GM21619 (cell line): ENCODE measurements at regions not wholly inside any gene's neighbourhood (a gene's known extent, or its start where the extent isn't known, plus 50 kb on each side); places are given as distances from the start of the nearest gene placed in this dataset.
"Not testable (repeated sequence)": the region's sequence is repeated elsewhere in the genome, so short reads cannot be mapped to it uniquely, and the experiment has no call there.

Experiments
- ATAC-seq: cut with Tn5 transposase; IDR thresholded peaks from one replicate; pipeline ENCODE4 v1.9.1; 2021; ENCODE audit not compliant: unreplicated experiment

DNA sequence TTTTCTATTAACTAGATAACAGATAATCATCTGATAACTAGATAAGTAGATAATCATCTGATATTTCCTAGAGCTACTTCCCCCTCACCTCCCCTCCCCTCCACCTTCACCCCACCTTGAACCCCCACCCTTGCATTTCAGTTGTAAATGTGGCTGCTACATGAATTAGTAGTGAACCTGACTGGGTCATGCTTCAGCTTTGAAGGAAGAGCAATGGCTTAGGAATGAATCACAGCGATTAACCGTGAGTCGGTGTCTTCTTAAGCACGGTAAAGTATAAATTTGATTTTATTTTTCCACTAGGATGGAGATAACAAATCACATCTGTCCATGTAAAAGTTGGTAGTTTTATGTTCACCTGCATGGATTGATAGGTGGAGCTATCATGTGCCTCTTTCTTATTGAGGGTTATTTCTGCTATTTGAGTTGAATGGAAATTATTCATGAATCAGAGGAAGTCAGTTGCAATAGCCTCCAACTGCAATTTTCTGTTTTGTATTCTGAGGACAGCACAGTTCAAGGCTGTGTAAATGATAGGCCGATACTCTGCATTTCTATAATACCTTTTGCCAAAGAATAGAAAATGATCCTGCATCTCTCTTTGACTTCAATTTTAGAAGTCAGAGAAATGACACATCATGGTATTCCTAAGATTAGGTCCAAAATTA, 235.0 kb downstream of the PTGER3 start:
- no peak for ATAC-seq

DNA sequence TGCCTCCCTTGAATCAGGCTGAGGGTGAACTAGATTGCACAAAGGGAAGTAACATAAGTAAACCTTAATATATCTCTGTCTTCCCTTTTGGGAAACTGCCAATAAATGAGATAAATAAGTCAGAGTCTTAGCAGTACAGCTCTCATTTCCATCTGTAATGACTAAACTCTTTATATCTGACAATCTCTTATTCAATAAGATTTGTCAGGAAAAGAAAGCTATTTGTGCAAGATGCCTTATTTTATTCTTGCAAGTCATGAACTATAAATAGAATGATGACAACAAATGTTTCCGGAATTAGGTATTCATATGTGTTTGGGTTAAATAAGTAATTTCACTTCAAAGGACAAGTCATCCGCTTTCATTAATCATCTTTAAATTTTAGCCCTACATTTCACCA, 229.2 kb downstream of the PTGER3 start:
- no peak for ATAC-seq

DNA sequence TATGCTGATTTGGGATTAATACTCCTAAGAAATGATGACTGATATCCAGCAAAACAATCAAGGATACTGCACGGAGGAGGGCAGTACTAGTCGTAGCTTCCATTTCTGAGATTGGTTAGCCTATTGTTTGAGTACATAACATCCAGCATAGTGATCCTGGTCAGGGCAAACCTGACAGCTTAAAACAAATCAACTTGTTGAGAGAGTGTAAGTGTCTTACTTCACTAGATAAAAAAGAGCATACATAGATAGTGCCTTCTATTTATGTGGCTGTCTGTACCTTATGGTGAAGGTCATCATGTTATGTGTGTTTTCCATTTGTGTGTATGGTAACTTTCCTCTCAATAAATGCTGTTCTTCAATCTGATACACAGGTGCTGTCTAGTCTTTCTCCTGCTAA, 228.4 kb downstream of the PTGER3 start:
- no peak for ATAC-seq

DNA sequence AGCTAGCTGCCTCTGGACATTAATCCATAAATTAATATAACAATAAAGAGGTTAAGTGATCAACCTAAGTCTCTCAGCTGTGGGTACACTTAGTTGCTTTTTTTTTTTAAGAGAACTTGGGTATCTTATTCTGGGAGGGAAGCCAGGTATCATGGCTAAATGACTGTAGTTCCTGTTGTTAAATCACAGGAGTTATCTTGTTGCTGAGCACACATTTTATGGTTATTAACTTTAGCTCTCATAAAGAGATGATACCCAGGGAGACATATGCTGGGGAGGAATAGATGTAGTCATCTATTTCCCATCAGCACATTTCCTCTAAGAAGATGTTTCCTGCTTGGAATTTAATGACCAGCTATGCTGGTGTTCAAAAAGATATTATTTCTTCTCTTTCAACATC, 227.8 kb downstream of the PTGER3 start:
- ATAC-seq, result no peak

DNA sequence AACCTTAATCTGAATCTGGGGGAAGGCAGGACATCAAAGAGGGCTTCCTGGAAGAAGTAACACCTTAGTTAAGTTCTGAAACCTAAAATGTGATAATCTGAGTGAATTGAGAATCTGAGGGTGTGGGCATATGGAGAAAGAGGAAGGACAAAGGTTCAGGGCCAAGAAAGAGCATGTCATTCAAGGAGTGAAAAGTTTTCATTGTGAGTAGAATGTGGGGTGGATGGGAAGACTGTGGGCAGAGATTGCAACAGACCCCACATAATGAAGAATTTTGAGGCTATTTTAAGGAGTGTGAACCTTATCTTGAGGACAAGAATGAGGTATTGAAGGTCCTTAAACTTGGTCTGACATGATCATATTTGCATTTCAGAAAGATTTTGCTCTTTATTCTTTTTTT, 227.2 kb downstream of the PTGER3 start:
- no peak for ATAC-seq

DNA sequence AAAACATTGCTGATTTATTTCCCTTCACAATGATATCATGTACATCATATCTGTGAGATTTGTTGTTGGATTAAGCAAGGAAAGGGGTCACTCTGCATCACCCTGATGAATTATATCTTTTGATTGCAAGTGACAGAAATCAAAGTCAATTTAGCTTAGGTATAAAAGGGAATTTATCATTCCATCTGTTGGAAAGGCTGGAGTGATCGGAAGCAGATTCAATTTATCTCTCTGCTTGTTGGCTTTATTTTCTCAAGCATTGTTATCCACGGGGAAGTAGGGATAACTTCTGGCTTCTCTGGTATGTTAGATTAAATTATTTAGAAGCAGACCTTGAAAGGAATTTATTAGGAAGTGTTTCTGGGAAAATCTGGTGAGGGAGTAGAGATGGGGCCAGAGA, 226.6 kb downstream of the PTGER3 start:
- ATAC-seq, result no peak

DNA sequence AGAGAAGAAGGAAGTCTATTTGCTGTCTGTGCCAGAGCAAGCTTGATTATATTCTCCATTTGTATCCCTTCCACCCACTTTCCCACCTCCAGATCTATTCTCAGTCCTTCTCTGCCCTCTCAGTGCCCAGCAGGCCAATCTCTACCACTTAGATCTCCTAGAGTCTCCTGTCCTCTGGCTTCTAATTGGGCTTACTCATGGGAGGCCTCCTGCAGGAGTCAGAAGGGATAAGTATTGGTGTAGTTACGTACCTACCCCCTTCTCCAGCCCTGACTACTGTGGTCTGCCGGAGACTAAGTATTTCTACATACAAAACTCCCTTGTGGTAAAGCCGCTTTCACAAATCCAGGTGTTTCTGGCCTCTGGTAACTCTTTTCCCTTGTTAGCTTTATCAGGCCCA, 221.2 kb downstream of the PTGER3 start:
- ATAC-seq, result no peak

DNA sequence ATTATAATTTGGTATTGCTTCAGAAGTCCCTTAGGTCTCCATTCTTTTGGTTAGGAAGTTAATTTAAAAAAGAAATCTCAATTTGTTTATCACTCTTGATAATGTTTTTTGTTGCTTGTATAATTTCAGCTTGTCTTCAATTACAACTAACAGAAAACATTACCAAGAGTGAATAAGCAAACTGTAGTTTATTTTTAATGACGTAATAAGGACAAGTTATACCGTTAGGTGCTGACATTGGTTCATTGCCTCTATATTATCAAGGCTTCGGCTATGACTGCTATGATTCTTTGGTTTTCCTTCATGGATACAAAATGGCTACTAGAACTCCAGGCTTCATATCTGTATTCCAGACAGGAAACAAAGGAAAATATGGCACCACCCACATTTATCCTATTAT, 220.6 kb downstream of the PTGER3 start:
- ATAC-seq, result no peak

DNA sequence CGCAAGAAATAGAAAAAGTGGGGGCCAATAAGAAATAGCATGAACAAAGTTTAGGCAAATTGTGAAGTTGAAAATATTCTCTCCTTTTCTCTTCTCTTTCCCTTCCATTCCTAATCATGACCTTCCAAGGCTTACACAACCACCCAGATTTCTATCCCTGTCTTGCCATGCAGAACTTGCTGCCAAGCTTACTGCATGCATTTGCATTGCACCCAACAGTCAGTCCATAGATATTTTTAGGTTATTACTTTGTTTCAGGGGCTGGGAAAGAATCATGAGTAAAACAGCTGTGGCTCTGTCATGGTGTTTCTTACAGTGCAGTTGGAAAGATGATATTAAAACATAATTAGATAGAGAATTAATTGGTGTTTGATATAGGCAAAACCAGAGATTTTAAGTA, 219.4 kb downstream of the PTGER3 start:
- no peak for ATAC-seq

DNA sequence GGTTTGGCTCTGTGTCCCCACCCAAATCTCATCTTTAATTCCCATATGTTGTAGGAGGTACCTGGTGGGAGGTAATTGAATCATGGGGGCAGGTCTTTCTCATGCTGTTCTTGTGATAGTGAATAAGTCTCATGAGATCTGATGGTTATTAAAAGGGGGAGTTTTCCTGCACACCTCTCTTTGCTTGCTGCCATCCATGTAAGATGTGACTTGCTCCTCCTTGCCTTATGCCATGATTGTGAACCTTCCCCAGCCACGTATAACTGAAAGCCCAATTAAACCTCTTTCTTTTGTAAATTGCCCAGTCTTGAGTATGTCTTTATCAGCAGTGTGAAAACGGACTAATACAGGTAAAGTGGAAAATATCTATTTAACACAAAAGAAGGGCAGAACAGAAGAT, 213.3 kb downstream of the PTGER3 start:
- not testable (repeated sequence) for ATAC-seq

DNA sequence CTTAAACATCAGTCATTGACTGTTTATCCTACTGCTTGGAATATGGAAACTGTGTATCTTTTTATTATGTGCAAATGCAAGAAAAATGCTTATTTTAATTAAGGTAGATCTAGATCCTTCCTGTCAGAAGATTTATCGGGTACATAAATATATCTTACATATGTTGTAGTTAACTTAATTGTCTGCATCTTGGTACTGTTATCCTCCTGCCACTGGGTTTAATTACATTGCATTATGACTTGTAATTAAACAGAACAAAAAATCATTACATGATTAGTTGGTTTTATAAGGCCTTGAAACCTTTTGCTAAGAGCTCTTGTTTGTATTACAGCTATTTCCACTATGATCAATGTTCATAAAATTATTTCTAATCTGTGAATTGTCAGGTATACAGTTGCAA, 211.2 kb downstream of the PTGER3 start:
- ATAC-seq, result no peak

DNA sequence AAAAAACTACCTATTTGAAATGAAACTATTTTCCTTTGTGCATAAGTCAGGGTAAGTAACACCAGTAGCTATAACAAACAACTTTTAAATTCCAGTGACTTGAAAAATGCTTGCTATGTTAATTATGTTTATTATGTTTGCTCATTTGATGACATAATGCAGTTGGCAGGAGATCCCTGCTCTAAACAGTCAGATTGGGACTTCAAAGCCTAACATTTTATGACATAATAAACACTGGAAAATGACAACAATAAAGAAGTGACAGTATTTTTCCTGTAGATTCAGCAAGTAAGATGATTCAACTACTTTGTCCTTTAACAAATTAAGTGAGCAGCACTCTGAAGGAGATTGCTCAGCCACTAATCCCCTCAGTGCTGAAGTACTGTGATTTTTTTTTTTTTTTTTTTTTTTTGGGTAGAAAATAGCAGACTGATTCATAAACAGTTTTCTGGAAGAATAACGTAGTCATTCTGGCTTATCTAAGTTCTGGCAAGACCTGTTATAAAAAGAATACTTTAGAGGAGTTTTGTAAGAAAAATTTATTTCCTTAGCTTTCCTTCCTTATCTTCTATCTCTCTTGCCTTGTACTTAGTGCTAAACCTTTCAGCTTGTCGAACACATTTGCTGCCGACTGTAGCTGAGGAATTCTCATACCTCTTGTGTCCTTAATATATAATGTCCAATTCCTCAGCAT, 207.2 kb downstream of the PTGER3 start:
- ATAC-seq, result no peak

DNA sequence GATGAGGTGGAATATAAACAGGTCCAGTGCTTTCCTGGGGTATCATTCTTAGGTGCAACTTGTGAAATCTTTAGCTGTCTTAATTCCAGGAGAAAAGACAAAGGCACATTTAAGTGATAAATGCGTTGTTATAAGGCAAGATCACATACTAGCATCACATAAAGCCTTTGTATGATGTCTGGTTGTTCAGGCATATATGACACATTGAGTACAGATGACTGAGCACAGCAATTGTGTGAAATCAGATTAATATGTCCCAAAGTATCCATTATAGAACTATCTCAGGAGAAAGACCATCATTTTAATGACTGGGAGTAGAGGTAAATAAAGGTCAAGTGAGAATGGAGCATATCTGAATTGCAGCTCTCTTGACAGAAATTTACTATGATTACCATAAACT, 205.1 kb downstream of the PTGER3 start:
- ATAC-seq, result no peak

DNA sequence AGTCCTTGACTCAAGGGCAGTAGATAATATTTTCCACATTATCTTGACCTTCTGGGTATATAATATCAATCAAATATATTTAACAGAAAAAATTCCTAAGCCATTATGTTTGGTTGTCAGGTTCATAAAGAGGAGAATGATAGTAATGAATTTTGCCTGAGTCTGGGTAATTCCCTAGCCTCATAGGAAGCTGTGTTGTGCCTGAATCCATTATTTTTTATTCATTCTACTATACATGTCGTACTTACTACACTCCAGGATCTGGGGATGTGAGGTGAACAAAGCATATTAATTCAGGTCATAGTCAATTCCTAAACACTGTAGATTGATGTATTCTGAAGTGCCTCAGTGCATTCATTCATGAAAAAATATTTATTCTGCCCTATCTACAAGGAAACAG, 204.2 kb downstream of the PTGER3 start:
- ATAC-seq, result no peak

DNA sequence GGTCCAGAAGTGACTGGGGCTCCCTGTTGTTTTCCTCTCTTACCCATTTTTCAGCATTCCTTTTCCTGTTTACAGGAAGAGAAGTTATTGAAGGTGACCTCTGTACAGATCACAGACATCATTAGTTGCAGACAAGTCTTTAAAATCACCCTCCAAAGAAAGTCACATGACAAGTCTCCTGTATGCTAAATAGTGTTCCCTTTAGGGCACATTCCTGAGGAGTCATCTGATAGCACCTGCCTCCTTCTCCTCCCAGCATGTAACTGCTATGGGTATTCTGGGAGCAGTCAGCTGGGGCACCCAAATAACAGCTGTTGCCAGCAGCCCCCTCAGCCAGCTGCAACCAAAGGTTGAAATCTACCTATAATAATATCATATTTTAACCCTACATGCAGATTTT, 200.6 kb downstream of the PTGER3 start:
- ATAC-seq, result no peak

DNA sequence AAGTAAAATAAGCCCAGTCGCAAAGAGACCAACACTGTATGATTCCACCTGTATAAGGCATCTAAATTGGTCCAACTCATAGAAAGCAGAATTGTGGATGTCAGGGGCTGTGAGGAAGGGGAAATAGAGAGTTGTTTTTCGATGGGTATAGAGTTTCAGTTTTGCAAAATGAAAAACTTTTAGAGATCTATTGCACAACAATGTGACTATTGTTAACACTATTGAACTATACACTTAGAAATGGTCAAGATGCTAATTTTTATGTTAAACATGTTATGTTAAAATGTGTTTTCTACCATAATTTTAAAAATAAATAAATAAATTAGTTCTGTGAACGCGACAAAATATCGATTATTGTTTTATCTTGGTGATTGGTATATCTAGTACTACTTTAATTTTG, 192.4 kb downstream of the PTGER3 start:
- ATAC-seq, result no peak

DNA sequence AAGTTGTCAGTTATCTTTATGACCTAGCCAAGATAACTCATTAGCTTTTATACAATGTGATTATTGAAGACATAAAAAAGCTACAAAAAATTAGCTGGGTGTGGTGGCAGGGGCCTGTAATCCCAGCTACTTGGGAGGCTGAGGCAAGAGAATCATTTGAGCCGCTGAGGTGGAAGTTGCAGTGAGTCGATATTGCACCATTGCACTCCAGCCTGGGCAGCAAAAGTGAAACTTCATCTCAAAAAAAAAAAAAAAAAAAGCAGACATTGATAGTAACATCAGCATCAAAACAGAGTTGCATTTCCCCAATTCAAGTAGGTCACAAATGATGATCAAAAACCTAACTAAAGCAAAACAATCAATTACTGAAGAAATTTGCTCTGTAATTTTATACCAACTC, 191.4 kb downstream of the PTGER3 start:
- ATAC-seq, result no peak

DNA sequence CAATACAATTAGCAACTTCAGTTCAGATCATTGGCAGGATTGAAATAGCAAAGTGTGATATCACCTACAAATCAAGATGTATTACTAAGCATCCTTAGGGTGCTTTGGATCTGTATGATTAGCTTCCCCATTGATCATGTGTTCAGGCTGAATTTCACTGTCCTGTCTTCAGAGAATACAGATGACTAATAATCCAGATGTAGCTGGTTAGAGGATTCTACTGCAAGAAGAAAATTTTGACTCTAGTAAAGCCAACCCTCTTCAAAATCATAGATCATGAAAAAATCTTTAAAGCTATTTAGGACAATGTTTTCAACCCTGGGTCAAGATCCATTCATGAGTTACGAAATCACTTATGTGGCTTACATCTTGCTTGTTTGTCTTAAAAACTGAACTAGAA, 184.4 kb downstream of the PTGER3 start:
- ATAC-seq, result no peak

DNA sequence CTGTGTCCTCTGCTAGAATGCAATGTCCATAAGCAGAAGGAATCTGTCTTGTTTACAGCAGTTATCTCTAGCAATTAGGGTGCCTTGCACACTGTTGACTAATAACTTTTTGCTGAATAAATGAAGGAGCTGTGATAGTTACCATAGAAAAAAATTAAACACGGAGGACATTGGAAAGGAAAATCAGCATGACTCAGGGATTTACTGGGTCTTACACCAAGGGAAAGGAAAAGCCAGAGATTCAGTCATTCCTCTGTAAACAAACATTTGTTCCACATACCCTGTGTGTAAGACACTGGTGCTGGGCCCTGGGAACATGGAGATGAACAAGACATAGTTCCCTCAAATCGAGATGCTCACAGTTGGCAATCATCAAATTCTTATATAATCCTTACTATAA, 183.3 kb downstream of the PTGER3 start:
- ATAC-seq, result no peak

DNA sequence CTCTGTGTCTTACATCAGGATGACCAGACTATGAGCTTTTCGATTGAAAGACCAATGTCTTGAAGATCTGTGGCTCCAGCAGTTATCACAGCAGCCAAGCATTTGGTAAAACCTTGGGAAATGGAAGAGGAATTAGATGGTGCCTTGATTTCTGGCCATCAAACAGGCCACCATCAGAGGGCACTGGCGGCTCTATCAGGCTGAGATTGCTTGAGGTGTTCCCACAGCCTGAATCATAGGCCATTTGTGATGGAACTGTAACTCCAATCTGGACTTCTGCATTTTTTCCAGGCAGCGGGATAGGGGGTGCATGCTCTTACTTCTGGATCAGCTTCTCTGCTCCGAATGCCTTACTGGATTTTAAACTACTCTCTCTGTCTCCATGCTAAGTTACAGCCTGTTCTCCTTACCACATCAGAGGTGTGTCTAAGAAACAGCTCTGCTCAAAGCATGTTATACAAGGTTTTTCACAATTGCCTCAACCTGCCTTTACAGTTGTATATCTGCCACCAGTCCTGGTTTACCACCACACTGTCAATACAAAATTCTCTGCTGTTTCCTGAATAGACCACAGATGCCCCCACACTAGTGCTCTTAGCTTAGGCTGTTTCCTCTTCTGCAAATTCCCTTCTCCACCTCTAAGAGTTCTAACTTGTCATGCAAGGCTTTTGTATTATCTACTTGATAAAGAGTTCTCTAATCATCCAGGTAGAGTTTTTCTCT, 180.9 kb downstream of the PTGER3 start:
- no peak for ATAC-seq

DNA sequence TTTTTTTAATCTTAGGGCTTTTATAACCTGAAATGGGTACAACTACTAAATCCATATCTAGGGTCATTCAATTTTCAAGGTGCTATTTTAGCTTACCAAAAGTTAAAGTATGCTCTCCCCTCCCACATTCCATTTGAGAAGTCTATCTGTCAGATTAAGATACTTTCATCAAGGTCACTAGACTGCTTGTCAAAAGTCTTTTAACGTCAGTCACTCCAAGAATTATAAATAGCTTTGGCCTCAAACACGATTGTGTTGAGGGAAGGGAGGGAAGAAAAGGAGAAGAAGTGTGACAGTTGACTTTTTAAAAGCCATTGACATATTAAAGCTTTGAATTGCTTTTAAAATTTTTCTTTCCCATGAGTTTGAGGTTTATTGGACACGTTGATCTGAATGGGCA, 175.8 kb downstream of the PTGER3 start:
- ATAC-seq, result no peak

DNA sequence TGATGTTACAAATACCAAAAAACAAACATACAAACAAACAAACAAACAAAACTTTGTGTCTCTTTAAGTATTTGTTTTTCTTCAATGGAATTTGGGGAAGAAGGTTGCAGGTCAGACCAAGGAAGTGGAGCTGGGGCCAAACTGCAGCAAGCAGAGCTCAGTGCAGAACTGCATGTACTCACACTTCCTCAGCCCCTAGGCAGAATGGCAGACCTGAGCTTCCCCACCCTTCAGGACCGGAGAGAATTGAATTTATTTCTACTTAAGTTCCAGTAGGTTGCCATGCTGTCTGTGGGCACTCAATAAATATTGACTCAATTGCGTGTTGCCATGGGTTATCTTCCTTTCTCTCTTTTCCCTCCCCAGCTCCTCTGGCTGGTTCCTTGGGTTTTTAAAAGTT, 173.6 kb downstream of the PTGER3 start:
- ATAC-seq, result no peak
